H1 (cell line): ENCODE measurements at regions not wholly inside any gene's neighbourhood (a gene's known extent, or its start where the extent isn't known, plus 50 kb on each side); places are given as distances from the start of the nearest gene placed in this dataset.

Experiments
- CTCF ChIA-PET: fragments of 300-600 bp; sonication (Branson Sonifier 250); formaldehyde crosslinking; loops from one replicate; lab custom pipeline; 2021; ENCODE audit not compliant: partially characterized antibody; lab: Charles Lee
- POLR2A ChIA-PET: fragments of 300-600 bp; sonication (Branson Sonifier 250); formaldehyde crosslinking; loops from one replicate; lab custom pipeline; 2021; ENCODE audit warnings: inconsistent platforms; ENCODE audit not compliant: partially characterized antibody; lab: Charles Lee
- DNase-seq, 2 experiments: peaks; one replicate each; pipeline versions ENCODE4 v3.0.0 to v3.0.0-alpha.2; 2010 to 2022; ENCODE audit warnings: low spot score in 2 of 2, low read depth in 1 of 2, mixed read lengths in 1 of 2
- FAIRE-seq: peaks from 2 replicates; lab custom pipeline; 2011; peaks lifted over from hg19 to GRCh38; lab: Jason Lieb, UNC
- H2AFZ ChIP-seq: 2 replicates; pipeline ENCODE4 v1.8.1; 2012; ENCODE audit warnings: low read length, inconsistent platforms
- H2AK5ac ChIP-seq: 2 replicates; pipeline ENCODE4 v1.6.1; 2013; ENCODE audit warnings: low read depth, low read length
- H2BK120ac ChIP-seq: replicated peaks from 2 replicates; pipeline ENCODE3; 2013; ENCODE audit warnings: low read depth, low read length, inconsistent platforms
- H2BK12ac ChIP-seq: 2 replicates; pipeline ENCODE4 v1.6.1; 2013; ENCODE audit warnings: low read depth, low read length
- H2BK15ac ChIP-seq: 2 replicates; pipeline ENCODE4 v1.6.1; 2013; ENCODE audit warnings: low read length
- H2BK20ac ChIP-seq: 2 replicates; pipeline ENCODE4 v1.6.1; 2013; ENCODE audit warnings: low read length
- H2BK5ac ChIP-seq: 2 replicates; pipeline ENCODE4 v1.6.1; 2013; ENCODE audit warnings: low read depth, low read length
- H3K14ac ChIP-seq: 2 replicates; pipeline ENCODE4 v1.6.1; 2013; ENCODE audit warnings: inconsistent platforms; ENCODE audit not compliant: insufficient read length
- H3K18ac ChIP-seq: 2 replicates; pipeline ENCODE4 v1.6.1; 2013; ENCODE audit warnings: low read length; ENCODE audit errors: extremely low read depth
- H3K23ac ChIP-seq: 2 replicates; pipeline ENCODE4 v1.6.1; 2013; ENCODE audit warnings: inconsistent platforms; ENCODE audit not compliant: insufficient read length
- H3K23me2 ChIP-seq: 2 replicates; pipeline ENCODE4 v1.6.1; 2013; ENCODE audit warnings: low read depth, low read length
- H3K27ac ChIP-seq: 2 replicates; pipeline ENCODE4 v1.6.1; 2011; ENCODE audit warnings: low read depth, low read length, inconsistent platforms
- H3K27me3 ChIP-seq, 4 experiments: replicated peaks in 1 of 4; 1 replicate in 1 of 4; 2 replicates in 3 of 4; pipeline versions ENCODE4 v1.6.1 to v1.8.1; 2011 to 2013; ENCODE audit warnings: low read length in 3 of 4, mild to moderate bottlenecking in 3 of 4, inconsistent platforms in 2 of 4, mixed read lengths in 2 of 4, moderate library complexity in 1 of 4; ENCODE audit not compliant: control insufficient read depth in 3 of 4, insufficient read depth in 3 of 4; ENCODE audit errors: extremely low read depth in 1 of 4
- H3K36me3 ChIP-seq, 4 experiments: 2 replicates each; pipeline versions ENCODE4 v1.6.1 to v1.8.1; 2011 to 2013; ENCODE audit warnings: mild to moderate bottlenecking in 4 of 4, low read length in 3 of 4, moderate library complexity in 2 of 4, control low read depth in 1 of 4, inconsistent platforms in 1 of 4; ENCODE audit not compliant: insufficient read depth in 4 of 4, control insufficient read depth in 2 of 4
- H3K4ac ChIP-seq: replicated peaks from 2 replicates; pipeline ENCODE3; 2013; ENCODE audit warnings: low read length, low read depth, mixed read lengths, inconsistent platforms; ENCODE audit not compliant: insufficient read length
- H3K4me1 ChIP-seq, 4 experiments: replicated peaks in 1 of 4; 1 replicate in 1 of 4; 2 replicates in 3 of 4; pipeline versions ENCODE4 v1.6.1 to v1.8.1; 2011 to 2013; ENCODE audit warnings: low read length in 3 of 4, inconsistent platforms in 2 of 4, mixed read lengths in 1 of 4; ENCODE audit not compliant: insufficient read depth in 4 of 4, control insufficient read depth in 3 of 4
- H3K4me2 ChIP-seq, 2 experiments: 2 replicates each; pipeline versions ENCODE4 v1.6.1 to v1.8.1; 2011 to 2013; ENCODE audit warnings: low read depth in 2 of 2, low read length in 2 of 2, control low read depth in 1 of 2, inconsistent platforms in 1 of 2, mild to moderate bottlenecking in 1 of 2; ENCODE audit not compliant: insufficient read depth in 1 of 2
- H3K4me3 ChIP-seq, 4 experiments: fragments of 200-600, 300-600 bp in 1 of 4; sonication (generic), shearing (Covaris generic), sonication (Bioruptor Twin) in 1 of 4; 2 replicates each; pipeline versions ENCODE4 v1.5.1 to v1.8.1; 2011 to 2016; ENCODE audit warnings: low read length in 4 of 4, low read depth in 3 of 4, control low read depth in 2 of 4, inconsistent platforms in 2 of 4, mild to moderate bottlenecking in 2 of 4, mixed read lengths in 1 of 4, moderate library complexity in 1 of 4; ENCODE audit not compliant: insufficient read depth in 2 of 4; ENCODE audit errors: extremely low read depth in 1 of 4
- H3K56ac ChIP-seq: replicated peaks from 2 replicates; pipeline ENCODE3; 2013; ENCODE audit warnings: low read depth, mild to moderate bottlenecking, mixed read lengths, low read length, inconsistent platforms; ENCODE audit not compliant: insufficient read length
- H3K79me1 ChIP-seq: 2 replicates; pipeline ENCODE4 v1.6.1; 2013; ENCODE audit warnings: low read depth, low read length, control low read depth
- H3K79me2 ChIP-seq, 2 experiments: 2 replicates each; pipeline versions ENCODE4 v1.6.1 to v1.8.1; 2012 to 2013; ENCODE audit warnings: low read length in 2 of 2, mild to moderate bottlenecking in 2 of 2, inconsistent platforms in 1 of 2; ENCODE audit not compliant: insufficient read depth in 2 of 2, control insufficient read depth in 1 of 2
- H3K9ac ChIP-seq, 4 experiments: replicated peaks in 1 of 4; 1 replicate in 1 of 4; 2 replicates in 3 of 4; pipeline versions ENCODE4 v1.6.1 to v1.8.1; 2011 to 2013; ENCODE audit warnings: low read depth in 3 of 4, low read length in 3 of 4, control low read depth in 2 of 4, mild to moderate bottlenecking in 2 of 4, moderate library complexity in 2 of 4, inconsistent platforms in 1 of 4; ENCODE audit errors: extremely low read depth in 1 of 4
- H3K9me3 ChIP-seq, 2 experiments: 2 replicates each; pipeline versions ENCODE4 v1.6.1 to v1.8.1; 2012 to 2013; ENCODE audit warnings: mild to moderate bottlenecking in 2 of 2, moderate library complexity in 2 of 2, control low read depth in 1 of 2, inconsistent platforms in 1 of 2, low read depth in 1 of 2, low read length in 1 of 2, mixed read lengths in 1 of 2; ENCODE audit not compliant: insufficient read depth in 2 of 2
- H4K20me1 ChIP-seq, 2 experiments: replicated peaks in 1 of 2; 2 replicates each; pipeline versions ENCODE3 to v1.8.1; 2011 to 2013; ENCODE audit warnings: inconsistent platforms in 2 of 2, low read length in 2 of 2, mild to moderate bottlenecking in 1 of 2; ENCODE audit not compliant: insufficient read depth in 2 of 2, control insufficient read depth in 1 of 2
- H4K5ac ChIP-seq: 2 replicates; pipeline ENCODE4 v1.6.1; 2013; ENCODE audit warnings: low read length, low read depth, mixed read lengths, inconsistent platforms; ENCODE audit not compliant: insufficient read length
- H4K8ac ChIP-seq: 2 replicates; pipeline ENCODE4 v1.8.0; 2013; ENCODE audit warnings: mild to moderate bottlenecking, moderate library complexity, low read length, inconsistent platforms; ENCODE audit not compliant: insufficient read depth; ENCODE audit errors: extremely low read depth
- H4K91ac ChIP-seq: replicated peaks from 2 replicates; pipeline ENCODE3; 2013; ENCODE audit warnings: low read length, mixed read lengths, inconsistent platforms; ENCODE audit not compliant: insufficient read length
- ATF2 ChIP-seq: IDR thresholded peaks from 2 replicates; pipeline ENCODE4 v1.6.1; 2012; ENCODE audit warnings: low read length, inconsistent platforms
- BRCA1 ChIP-seq: IDR thresholded peaks from 2 replicates; pipeline ENCODE4 v1.6.1; 2012; ENCODE audit warnings: low read depth, low read length, improper control_type of control experiment
- CBX8 ChIP-seq: fragments of 300-800, 300-1000 bp; sonication (generic); IDR thresholded peaks from 2 replicates; pipeline ENCODE4 v1.7.1; 2016; ENCODE audit warnings: low read depth, low read length, borderline replicate concordance
- CTBP2 ChIP-seq: IDR thresholded peaks from 2 replicates; pipeline ENCODE4 v1.7.0; 2011; ENCODE audit warnings: borderline replicate concordance, mild to moderate bottlenecking, moderate library complexity, mixed read lengths, low read length; ENCODE audit not compliant: insufficient read depth, insufficient read length
- CTCF ChIP-seq, 3 experiments: IDR thresholded peaks; 1 replicate in 2 of 3; 2 replicates in 1 of 3; pipeline versions ENCODE4 v1.5.1 to v1.6.1; 2011; ENCODE audit warnings: low read length in 3 of 3, mild to moderate bottlenecking in 3 of 3, inconsistent platforms in 2 of 3, low read depth in 1 of 3, moderate library complexity in 1 of 3; ENCODE audit not compliant: insufficient read depth in 1 of 3; ENCODE audit errors: control extremely low read depth in 1 of 3
- FOSL1 ChIP-seq: IDR thresholded peaks from 2 replicates; pipeline ENCODE4 v1.6.1; 2011; ENCODE audit warnings: mild to moderate bottlenecking, low read depth, low read length, moderate library complexity; ENCODE audit not compliant: insufficient read depth
- JUND ChIP-seq: IDR thresholded peaks from 2 replicates; pipeline ENCODE4 v1.6.1; 2011; ENCODE audit warnings: mild to moderate bottlenecking, improper control_type of control experiment, low read length
- POLR2AphosphoS5 ChIP-seq: IDR thresholded peaks from 2 replicates; pipeline ENCODE4 v1.6.1; 2011; ENCODE audit warnings: low read depth, low read length
- SP4 ChIP-seq: IDR thresholded peaks from 2 replicates; pipeline ENCODE4 v1.6.1; 2012; ENCODE audit warnings: low read length, inconsistent platforms
- SRF ChIP-seq: IDR thresholded peaks from 2 replicates; pipeline ENCODE4 v1.6.1; 2011; ENCODE audit warnings: mild to moderate bottlenecking, low read depth, low read length, moderate library complexity
- SUZ12 ChIP-seq: fragments of 200-600 bp; sonication (generic); IDR thresholded peaks from 2 replicates; pipeline ENCODE4 v1.6.1; 2012; ENCODE audit warnings: mild to moderate bottlenecking, inconsistent platforms, low read length, moderate library complexity, mixed read lengths
- TAF7 ChIP-seq: optimal IDR thresholded peaks from 2 replicates; pipeline ENCODE3; 2011; ENCODE audit warnings: low read depth, mild to moderate bottlenecking, inconsistent platforms, low read length, moderate library complexity, borderline replicate concordance

DNA sequence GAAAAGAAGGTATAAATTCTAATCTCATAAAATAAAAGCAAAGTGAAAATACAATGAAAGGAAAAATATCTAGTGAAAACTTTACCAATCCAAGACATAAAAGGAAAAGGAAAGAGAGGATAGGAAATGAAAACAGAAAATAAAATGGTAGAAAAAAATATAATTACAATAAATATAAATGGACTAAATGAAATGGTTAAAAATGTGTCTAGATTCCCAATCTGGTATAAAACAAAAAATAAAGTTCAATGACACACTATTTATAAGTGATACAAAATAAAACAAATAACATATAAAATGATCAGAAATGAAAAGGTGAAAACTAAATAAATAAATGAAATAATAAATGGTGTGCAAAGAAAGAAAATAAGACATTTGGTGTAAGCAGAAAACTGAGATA, 516.4 kb upstream of the RORB start:
- no peak overlapping the region for H4K91ac ChIP-seq
- no peak overlapping the region for H3K56ac ChIP-seq
- H3K27ac ChIP-seq = no peak overlapping the region
- no peaks in the 10 kb centered on the region for H3K79me2 ChIP-seq
- no peaks in the 10 kb centered on the region for H4K20me1 ChIP-seq
- no peak overlapping the region for H2BK15ac ChIP-seq
- H3K79me1 ChIP-seq = no peaks in the 10 kb centered on the region
- no peak overlapping the region for H4K8ac ChIP-seq
- no peak overlapping the region for H2BK120ac ChIP-seq
- H3K4me2 ChIP-seq = no peak overlapping the region
- H3K27me3 ChIP-seq = no peaks in the 10 kb centered on the region
- ChIA-PET POLR2A (no interaction called here), CTCF (no interaction called here)
- H2AK5ac ChIP-seq = no peak overlapping the region
- H3K9ac ChIP-seq = no peak overlapping the region
- DNase-seq (no peak), FAIRE-seq (no peak)
- no peak overlapping the region for H2AFZ ChIP-seq
- H3K4me1 ChIP-seq = no peaks in the 10 kb centered on the region
- H2BK20ac ChIP-seq = no peak overlapping the region
- H2BK5ac ChIP-seq = no peak overlapping the region
- no peak overlapping the region for H3K4ac ChIP-seq
- no peaks in the 10 kb centered on the region for H3K23me2 ChIP-seq
- H3K18ac ChIP-seq = no peak overlapping the region
- H3K4me3 ChIP-seq = no peak overlapping the region
- H3K36me3 ChIP-seq = no peaks in the 10 kb centered on the region
- H3K14ac ChIP-seq = no peak overlapping the region
- no peak overlapping the region for H4K5ac ChIP-seq
- H2BK12ac ChIP-seq = no peak overlapping the region
- H3K23ac ChIP-seq = no peak overlapping the region
- H3K9me3 ChIP-seq = no peaks in the 10 kb centered on the region
- TF ChIP-seq CTBP2 (no peak), SRF (no peak), SUZ12 (no peak), POLR2AphosphoS5 (no peak), TAF7 (no peak), CTCF (IDR thresholded peaks at IDR 0.05; ENCODE audit: control extremely low read depth in 1 of 3, insufficient read depth in 1 of 3, low read depth in 1 of 3, low read length in 3 of 3) (no peak), SP4 (no peak), CBX8 (no peak), FOSL1 (no peak), ATF2 (no peak), BRCA1 (no peak), JUND (no peak)
